HG03469 (cell line): ENCODE measurements at regions not wholly inside any gene's neighbourhood (a gene's known extent, or its start where the extent isn't known, plus 50 kb on each side); places are given as distances from the start of the nearest gene placed in this dataset.

Experiments used
- ATAC-seq: cut with Tn5 transposase; IDR thresholded peaks from one replicate; pipeline ENCODE4 v1.9.1; 2021; ENCODE audit warnings: mild to moderate bottlenecking, moderate library complexity, moderate number of reproducible peaks; ENCODE audit not compliant: unreplicated experiment

DNA sequence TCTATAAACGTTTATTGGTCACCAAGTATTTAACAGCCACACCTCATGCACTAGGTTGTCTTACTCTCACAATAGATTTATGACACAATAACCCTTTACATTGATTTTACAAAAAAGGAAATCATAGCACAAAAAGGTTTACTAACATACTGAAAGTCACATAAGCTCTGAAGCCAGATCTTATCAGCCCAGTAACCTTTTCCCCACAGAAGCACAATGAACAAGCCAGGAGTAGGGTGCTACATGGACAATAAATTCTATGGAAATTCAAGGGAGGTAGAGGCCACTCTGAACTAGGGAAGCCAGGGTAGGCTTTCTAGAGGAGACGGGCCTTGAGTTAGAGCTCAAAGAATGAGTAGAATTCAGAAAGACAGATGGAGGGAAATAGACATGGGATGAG lies 633.5 kb upstream of the CADM1 start:
- ATAC-seq: no peak

DNA sequence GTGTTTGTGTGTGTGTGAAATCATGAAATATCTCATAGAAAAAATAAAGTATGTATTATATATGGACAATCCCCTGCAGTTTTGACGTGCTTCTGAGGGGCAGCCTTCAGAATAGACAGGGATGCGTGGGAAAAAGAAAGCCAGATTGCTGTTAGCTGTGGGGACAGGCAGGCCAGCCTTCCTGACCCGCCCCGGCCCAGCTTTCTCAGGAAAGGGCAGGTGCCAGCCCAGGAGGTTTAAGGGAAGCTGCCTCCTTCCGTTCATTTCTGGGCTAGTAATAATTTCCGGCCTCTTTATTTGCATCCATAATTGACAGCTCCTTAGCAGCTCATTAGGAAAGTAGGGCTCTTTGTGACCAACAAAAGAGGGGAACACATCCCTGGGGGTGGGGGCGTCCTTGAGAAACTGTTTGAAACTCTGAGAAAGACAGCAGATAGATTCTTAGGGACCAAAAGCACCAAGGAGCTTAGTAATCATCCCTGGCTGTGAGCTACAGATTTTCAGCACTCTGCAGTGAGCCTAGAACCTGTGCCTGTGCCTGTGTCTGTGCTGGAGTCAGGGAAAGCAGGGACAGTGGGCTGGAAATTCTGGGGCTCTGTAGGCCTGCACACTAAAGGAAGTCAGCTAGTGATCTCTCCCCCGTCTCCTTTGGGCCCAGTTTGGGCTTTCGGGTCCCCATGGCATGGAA lies 632.9 kb upstream of the CADM1 start:
- no peak for ATAC-seq

DNA sequence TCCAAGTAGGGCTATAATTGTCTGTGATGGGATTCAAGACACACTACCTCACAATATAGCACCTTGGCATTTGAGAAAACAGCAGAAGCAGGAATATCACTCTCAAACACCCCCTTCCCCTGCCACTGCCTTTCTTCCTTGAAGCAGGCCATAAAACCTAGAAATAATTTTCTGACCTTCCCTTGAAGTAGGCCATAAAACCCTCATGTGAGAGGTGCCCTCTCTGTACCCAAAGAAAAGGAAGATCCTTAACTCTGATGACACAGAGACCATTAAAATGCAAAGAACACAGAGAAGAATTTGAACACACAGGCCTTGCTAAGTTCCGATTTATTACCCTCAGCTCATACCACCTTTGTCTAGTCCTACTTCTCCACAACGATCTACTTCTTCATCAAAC lies 631.7 kb upstream of the CADM1 start:
- no peak for ATAC-seq

DNA sequence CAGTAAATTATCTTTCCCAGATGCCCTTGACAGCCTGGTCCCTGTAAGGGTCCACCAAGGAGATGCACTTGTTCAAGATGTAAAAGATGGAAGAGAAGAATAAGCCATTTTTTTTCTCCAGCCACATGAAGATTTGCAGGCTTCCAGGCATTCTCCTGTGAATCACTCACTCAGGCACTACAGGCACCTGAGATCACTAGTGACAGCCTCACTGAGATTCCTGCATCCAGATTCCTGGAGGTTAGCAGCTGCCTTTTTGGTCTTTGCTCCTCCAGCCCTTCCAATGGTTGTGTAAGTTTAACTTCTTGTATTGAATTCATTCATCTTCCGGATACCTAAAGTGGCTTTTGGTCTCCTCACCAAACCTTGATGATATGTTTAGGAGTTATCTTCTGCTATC lies 630.2 kb upstream of the CADM1 start:
- ATAC-seq: no peak

DNA sequence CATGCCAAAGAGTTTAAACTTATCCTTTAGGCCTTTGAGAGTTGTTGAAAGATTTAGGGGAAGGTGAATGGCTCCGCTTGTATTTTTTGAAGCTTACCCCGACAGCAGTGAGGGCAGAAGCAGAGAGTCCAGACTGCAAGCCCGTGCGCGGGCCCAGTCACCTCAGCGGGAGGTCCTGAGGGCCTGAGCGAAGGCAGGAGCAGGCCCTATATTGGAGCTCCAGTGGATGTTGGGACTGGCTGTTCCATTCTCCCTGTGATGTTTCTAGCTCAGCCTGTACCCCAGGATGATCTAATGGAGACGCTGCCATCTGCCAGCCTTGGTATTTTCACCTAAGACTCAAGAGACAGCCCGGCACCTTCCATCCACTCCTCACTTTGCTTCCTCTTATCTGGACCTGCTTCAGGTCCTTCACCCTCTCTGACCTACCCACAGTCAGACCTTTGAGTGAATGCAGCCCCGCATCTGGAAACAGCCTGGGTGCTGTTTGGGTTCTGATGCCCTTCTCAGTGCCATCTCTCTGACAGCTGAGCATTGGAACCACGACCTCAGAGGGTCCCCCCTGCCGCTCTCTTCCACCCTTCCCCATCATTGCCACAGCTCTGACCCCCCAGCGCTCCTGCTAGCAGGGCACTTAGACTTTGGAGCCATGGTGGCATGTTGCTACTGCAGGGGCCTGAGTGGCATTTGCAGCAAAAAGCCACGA lies 628.2 kb upstream of the CADM1 start:
- ATAC-seq: no peak

DNA sequence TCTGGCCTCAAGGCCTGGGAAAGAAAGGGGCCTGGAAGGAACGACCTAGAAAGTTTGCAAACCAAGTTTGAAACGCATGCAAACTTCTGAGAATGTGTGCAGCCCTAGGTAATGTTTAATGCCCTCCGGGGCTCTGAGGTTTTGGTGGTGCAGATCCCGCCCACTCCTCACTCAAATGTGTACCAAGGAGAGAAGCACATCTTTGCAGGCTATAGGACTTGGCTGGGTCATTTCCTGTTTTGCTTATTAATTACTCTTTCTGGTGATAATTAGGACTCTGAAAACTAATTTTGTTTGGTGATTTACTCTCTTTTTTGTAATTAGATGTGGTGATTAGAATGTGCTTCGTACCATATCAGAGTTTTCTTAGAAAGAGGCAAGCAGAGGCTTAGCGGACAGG lies 625.9 kb upstream of the CADM1 start:
- ATAC-seq: no peak

DNA sequence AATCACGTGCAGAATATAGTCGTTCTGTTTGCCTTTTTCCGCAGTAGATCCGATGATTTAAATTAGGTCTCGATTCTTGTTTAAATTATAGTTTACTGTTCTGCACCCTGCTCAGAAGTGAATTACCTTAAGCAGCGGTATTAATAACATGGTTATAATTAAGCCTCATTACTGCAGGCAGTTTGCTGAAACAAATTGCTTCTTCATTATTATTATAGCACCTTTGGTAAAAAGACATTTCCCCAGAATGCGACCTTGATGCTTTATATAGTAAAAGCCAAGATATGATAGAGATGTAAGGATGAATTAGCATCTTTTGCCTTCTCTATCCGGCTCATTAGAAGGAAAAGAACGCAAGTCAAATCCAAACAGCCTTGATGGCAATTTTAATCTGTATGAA lies 625.2 kb upstream of the CADM1 start:
- ATAC-seq: no peak

DNA sequence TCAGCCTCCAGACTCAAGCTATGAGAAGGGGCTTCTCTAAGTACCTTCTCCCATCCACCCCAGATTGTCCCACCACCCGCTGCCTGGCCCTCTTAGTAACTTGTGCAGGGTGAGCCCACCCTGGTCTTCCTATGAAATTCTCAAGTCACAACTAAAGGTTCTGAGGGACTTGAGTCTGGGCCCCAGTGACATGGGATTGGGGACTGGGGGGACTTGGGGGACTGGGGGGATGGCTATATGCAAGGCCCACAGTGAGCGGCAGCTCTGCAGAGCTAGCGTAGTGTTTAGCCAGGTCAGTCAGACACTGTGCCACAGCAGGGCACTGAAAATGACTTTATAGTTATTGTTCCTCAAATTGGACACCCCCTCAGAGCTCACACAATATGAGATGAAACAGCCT lies 622.3 kb upstream of the CADM1 start:
- no peak for ATAC-seq

DNA sequence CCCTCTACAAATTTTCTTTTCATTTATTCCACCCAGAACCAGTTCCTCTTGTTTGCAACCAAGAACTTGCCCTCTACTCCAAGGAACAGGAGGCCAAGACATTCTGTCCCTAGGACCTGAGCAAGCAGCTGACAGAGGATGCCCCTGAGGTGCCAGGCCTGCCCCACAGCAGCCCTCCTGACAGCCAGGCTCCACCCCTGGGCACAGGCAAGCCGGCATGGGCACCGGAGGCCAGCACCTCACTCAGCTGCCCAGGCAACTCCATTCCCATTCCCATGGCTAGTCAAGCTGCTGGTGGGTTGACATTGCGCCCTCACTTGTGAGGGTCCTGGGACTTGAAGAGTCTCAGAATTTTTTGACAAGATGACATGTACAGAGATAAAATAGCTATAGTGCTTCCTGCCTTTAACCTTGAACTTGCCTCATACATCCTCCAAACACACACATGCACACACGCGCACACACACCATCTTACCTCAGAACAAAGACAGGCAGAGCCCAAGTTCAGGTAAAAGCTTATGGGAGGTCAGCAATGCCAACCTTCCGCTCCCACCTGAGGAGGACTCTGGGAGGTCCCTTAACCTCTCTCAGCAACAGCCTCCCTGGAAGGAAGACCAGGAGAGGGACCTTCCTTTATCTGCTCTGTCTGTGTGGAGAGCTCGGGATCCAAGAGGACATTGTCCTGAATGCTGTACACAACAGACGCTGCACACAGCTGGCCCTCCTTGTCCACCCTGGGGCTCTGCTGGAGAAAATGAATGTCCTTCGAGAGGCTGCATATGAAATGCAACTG lies 620.9 kb upstream of the CADM1 start:
- ATAC-seq: no peak

DNA sequence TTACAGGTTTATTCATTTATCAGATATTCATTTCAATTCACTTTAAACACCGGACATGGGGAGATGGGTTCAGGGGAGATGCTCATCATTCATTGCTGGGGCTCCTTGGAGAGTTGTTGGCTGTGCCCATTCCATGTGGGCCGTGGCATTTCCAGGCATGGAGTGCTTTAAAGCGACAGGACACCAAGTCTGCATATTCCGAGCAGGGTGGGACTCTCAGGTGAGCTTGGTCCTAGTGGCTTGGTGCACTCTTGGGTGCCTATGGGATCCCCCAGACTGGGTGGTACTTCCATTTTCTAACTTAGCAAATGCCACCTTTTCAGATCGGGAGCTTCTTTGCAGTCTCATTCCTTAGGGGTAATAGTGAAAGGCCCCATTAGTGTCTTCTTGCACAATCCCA lies 619.5 kb upstream of the CADM1 start:
- no peak for ATAC-seq

DNA sequence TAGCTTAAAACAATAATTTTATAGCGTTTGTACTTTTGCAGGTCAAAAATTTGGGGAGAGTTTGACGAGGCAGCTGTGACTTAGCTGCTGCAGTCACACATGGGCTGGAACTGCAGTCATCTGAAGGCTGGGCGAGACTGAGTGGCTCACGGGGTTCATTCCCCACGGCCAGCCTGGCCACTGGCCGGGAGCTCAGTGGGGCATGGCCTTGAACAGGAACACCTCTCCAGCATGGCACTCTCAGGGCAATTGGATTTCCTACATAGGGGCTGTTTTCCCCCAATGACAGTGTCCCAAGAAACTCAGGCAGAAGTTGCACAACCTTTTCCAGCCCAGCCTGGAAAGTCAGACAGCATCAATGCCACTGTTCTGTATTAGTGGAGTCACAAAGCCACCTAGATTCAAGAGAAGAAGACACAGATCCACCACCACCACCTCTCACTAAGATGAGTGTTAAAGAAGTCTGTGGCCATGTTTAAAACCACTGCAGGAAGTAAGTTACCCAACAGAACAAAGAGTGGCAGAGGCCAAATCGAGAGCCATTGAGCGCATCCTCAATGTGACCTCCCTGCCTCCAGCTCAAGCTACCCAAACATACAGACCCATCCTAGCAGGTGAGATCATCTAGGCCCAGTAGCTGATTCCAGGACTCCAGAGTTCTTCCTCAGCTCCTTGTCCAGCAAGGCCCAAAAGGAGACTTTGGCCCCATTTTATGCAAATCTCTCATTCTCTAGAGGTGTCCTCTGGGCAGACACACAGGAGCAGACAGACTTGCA lies 618.7 kb upstream of the CADM1 start:
- ATAC-seq: no peak

DNA sequence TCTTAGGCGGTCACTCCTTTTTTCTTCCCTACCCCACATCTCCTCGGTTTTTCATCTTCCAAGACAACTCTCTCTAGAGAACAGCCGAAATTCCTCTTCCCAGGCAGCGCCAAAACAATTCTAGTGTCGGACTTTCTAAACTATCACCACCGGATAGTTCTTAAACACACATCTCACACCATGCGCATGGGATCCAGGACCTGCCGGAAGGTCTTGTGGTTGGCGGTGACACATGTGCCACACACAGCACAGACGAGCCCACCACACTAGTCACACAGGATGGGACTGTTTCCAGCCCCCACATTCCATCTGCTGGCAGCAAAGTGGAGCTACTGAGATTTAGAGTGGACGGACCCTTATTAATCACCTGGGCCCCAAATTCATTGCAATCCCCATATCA lies 614.9 kb upstream of the CADM1 start:
- ATAC-seq: no peak

DNA sequence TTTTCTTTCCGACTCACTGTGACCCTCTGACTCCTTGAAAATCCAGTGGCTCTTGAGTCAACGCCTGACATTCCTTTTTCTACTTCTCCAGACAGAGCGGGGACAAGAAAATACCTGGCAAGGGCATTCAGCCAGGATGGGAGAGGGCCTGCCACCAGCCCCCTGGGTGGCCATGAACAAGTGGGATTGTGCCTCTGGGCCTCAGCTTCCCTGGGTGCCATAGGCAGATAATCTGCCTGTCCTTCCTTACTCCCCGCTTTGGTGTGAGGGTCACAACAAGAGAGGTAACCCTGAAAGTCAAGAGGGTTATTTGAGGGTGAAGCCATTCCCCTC lies 613.9 kb upstream of the CADM1 start:
- ATAC-seq: no peak

DNA sequence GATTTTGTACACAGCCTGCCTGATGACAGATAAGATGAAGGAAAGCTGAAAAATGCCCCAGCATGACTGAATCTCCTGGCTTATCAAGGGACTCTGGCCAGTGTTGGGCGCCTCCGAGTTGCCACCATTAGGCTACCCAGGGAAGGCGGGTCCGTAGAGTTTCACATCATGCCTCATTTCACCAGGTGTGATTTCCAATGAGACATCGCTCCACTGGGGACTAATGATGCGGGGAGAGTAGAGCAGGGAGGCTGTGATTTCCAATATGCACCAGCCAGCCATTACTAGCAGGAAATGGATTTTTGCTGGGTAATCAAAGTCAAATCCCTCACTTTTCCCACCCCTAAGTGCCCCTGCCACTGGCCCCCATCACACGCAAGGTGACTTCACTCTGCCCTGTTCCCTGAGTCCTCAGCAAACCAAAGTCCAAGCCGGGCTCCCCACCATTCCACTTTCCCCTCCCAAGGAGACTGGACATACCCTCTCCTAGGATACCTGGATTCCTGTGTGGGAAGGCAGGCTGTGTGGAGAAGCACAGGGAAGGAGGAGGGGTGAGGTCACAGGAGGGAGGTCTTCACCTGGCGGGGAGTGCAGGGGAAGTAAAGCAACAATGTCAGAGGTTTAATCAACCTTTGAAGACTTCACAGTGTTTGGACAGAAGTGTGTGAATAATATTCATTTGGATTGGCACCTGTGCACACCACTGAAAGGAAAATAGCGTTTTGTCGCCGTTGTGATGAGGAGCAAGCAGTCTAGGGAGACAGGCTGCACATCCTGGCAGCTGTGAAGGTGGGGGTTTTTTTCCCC lies 613.3 kb upstream of the CADM1 start:
- ATAC-seq: no peak

DNA sequence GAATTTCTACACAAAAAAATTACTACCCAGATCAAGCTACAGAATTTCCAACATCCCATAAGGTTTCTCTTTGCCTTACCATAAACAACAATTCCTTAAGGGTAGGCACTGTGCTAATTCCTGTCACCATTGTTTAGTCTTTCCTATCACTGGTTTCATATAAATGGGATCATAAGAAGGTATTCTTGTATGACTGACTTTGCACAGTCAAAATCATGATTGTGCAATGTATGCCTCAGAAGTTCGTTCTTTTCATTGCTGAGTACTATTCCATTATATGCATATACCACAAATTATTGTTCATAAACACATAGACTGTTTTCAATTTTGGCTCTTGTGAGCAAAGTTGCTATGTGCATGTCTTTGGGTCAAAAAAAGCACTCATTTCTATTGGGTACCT lies 611.6 kb upstream of the CADM1 start:
- ATAC-seq: no peak

DNA sequence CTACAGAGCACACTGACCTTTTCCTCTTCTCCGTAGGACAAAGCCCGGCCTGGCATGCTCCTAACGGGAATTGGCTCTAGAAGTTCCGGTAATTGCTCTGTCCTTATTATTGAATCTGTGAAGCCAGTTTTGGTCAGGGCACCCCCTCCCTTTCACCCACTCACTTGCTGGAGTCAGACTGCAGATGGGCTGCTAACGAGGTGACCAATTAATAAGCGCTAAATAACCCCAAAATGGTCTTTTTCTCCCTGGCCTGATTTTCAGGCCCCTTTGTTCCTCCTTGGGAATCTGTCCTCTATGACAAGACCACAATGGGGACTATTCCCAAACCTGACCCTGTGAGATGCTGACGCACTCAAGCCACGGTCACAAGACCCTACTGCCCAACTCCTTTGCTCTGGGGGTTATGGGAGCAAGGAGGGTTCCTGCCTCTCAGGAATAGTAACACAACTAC lies 610.0 kb upstream of the CADM1 start:
- no peak for ATAC-seq

DNA sequence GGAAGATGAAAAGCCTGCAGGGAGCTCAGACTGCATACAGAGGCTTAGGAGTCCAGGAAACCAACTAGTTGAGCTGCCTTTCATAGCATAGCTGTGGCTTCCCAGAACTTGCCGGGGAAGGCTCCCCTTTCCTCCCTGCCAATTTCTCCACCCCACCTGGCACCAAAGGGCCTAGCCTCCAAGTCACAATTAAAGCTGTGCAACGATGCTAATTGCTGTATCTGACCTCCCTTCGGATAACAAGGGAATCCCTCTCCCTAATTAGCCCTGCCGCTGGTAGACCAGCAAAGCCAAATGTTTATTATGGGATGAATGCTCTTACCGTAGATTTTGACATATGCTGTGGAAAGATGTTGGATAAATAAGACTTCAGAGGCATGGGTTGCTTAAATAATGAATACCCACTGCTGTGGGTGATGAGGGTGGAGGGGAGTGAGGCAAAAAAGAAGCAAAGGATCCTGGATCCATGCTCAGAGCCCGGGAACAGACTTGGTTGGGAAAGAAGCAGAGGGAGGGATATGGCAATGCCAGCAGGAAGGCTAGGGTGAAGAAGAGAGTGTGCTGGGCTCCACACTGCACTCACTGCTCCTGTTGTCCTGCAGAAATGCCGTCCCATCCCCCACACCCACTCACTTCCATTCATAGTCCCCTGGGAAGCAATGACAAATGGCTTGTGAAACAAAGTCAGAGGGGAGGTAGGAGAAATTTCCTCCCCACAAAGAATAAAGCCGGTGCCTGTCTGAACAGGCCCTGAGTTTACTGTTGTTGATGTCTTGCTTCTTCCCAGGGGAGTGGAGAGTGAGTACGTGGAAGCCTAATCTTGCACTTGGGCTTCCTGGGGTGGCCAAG lies 608.1 kb upstream of the CADM1 start:
- no peak for ATAC-seq

DNA sequence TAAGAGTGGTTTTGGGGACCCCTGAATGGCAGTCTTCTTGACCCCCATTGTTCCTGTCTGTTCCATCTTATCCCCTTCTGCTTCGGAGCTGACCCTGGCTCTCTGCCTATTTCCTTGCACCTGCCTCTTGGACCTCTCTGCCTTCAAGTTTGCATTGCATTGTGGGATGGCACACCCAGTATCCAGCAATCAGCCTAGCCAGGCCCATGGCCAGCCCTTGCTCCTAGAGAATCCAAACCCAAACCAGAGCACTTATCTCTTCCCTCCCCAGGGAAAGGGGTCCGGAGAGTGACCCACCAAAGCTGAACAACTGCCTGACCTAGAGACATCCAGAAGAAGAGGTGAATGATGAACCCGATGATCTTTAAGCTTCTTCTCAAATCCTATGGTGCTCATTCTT lies 607.3 kb upstream of the CADM1 start:
- ATAC-seq: no peak

DNA sequence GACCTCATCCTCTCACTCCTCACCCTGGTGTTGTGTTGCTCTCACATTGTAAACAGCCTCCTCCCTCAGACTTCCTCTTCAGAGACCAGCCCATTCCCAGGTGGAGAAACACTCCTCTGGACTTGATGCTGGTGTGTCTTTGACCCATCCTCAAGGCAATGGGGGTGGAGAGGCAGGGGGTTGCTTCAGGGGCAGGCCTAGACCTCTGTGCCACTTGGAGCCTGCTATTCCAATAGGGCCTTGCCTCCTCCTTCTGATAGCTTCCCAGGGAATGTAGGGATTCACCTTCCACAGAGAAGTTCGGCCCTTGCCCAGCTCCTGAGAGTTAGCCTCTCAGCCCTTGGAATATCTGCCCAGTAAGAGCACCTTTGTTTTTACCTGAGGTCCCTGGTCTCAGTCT lies 606.6 kb upstream of the CADM1 start:
- no peak for ATAC-seq

DNA sequence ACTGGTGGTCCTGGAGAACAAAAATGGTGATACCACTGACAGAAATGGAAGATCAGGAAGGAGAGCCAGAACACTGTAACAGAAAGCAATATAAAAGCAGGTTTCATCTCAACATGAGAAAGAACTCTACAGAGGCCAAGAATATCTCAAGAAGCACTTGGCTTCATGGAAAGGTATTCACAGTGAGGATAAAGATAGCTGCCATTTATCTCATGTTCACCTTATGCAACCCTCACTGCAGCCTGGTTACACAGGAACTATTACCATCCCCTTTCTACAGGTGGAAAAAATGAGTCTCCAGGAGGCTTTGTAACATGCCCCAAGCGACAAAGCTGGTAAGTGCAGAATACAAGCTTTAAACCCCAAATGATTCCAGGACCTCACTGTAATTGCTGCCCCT lies 606.1 kb upstream of the CADM1 start:
- ATAC-seq: no peak
